ENCODE measurements at regions not wholly inside any gene's neighbourhood (a gene's known extent, or its start where the extent isn't known, plus 50 kb on each side); places are given as distances from the start of the nearest gene placed in this dataset.

GRCh38 chr6:71524201-71524600, 235.6 kb downstream of the OGFRL1 start:
- TF ChIP-seq EZH2 (IDR thresholded peaks at IDR 0.05): no peak
- no peak for TF ChIP-seq POLR2AphosphoS5 (IDR thresholded peaks at IDR 0.05; ENCODE audit: borderline replicate concordance, low read depth, low read length)
- TF ChIP-seq FOXP2 (optimal IDR thresholded peaks at IDR 0.05; ENCODE audit: control extremely low read depth, extremely low read length, insufficient read depth): no peak
